HG03432 (cell line): ENCODE measurements at regions not wholly inside any gene's neighbourhood (a gene's known extent, or its start where the extent isn't known, plus 50 kb on each side); places are given as distances from the start of the nearest gene placed in this dataset.

Experiments
- ATAC-seq: cut with Tn5 transposase; IDR thresholded peaks from one replicate; pipeline ENCODE4 v1.9.1; 2021; ENCODE audit warnings: mild to moderate bottlenecking, moderate library complexity; ENCODE audit not compliant: unreplicated experiment

- no peak for ATAC-seq
These were observed 79.9 kb upstream of the TAS2R1 start for GRCh38 chr5:9710069-9710468.

GRCh38 chr5:9707732-9708462 lies 77.7 kb upstream of the TAS2R1 start:
- ATAC-seq = no peak

GRCh38 chr5:9699681-9700080 lies 69.5 kb upstream of the TAS2R1 start:
- no peak for ATAC-seq

- ATAC-seq = no peak
These were observed 68.7 kb upstream of the TAS2R1 start for GRCh38 chr5:9698841-9699240.

GRCh38 chr5:9698125-9698826 lies 68.1 kb upstream of the TAS2R1 start:
- no peak for ATAC-seq

GRCh38 chr5:9692576-9692975 lies 62.4 kb upstream of the TAS2R1 start:
- no peak for ATAC-seq

GRCh38 chr5:9691261-9691660 lies 61.1 kb upstream of the TAS2R1 start:
- no peak for ATAC-seq

GRCh38 chr5:9690751-9691150 lies 60.6 kb upstream of the TAS2R1 start:
- ATAC-seq = no peak

- no peak for ATAC-seq
These were observed 56.1 kb upstream of the TAS2R1 start for GRCh38 chr5:9686216-9686615.

- ATAC-seq = no peak
These were observed 51.6 kb upstream of the TAS2R1 start for GRCh38 chr5:9681706-9682105.
